CD4-positive, alpha-beta T cell (primary cell): ENCODE measurements at regions not wholly inside any gene's neighbourhood (a gene's known extent, or its start where the extent isn't known, plus 50 kb on each side); places are given as distances from the start of the nearest gene placed in this dataset.

Source experiments
- ATAC-seq: fragments of 200-7000 bp; cut with Tn5 transposase; one replicate; pipeline ENCODE4 v1.10.0; 2022; ENCODE audit warnings: mild to moderate bottlenecking; ENCODE audit not compliant: poor library complexity
- CTCF ChIA-PET: fragments of 350-600 bp; sonication (Branson Sonifier 250); formaldehyde crosslinking; loops from one replicate; lab custom pipeline; 2021; ENCODE audit warnings: antibody characterized with exemption, inconsistent platforms; lab: Charles Lee
- POLR2A ChIA-PET: fragments of 350-600 bp; sonication (Branson Sonifier 250); formaldehyde crosslinking; loops from one replicate; lab custom pipeline; 2021; ENCODE audit warnings: antibody characterized with exemption, inconsistent platforms; lab: Charles Lee
- DNase-seq, 14 experiments: peaks; one replicate each; pipeline ENCODE4 v3.0.0-alpha.2; 2013 to 2020; ENCODE audit warnings: mixed read lengths in 2 of 14
- H3K27ac ChIP-seq, 2 donors: one replicate each; pipeline versions ENCODE4 v1.5.1 to v1.7.0; 2013; ENCODE audit warnings: low read length in 2 of 2, low read depth in 1 of 2, mild to moderate bottlenecking in 1 of 2
- H3K27me3 ChIP-seq, 2 experiments: 1 replicate in 1 of 2; 2 replicates in 1 of 2; pipeline versions ENCODE4 v1.6.1 to v1.7.0; 2013; ENCODE audit warnings: low read length in 2 of 2, control low read depth in 1 of 2, mild to moderate bottlenecking in 1 of 2, moderate library complexity in 1 of 2; ENCODE audit not compliant: insufficient read depth in 2 of 2, control insufficient read depth in 1 of 2
- H3K36me3 ChIP-seq: one replicate; pipeline ENCODE4 v1.6.1; 2013; ENCODE audit warnings: low read length, control low read depth; ENCODE audit not compliant: insufficient read depth
- H3K4me1 ChIP-seq: one replicate; pipeline ENCODE4 v1.6.1; 2013; ENCODE audit warnings: low read length, control low read depth; ENCODE audit not compliant: insufficient read depth
- H3K4me3 ChIP-seq: one replicate; pipeline ENCODE4 v1.5.1; 2013; ENCODE audit warnings: mild to moderate bottlenecking, low read length, moderate library complexity
- H3K9me3 ChIP-seq, 2 experiments: 1 replicate in 1 of 2; 2 replicates in 1 of 2; pipeline versions ENCODE4 v1.6.1 to v1.7.0; 2013; ENCODE audit warnings: low read length in 2 of 2, mild to moderate bottlenecking in 2 of 2, control low read depth in 1 of 2, moderate library complexity in 1 of 2; ENCODE audit not compliant: control insufficient read depth in 1 of 2, insufficient read depth in 1 of 2
- H3K27ac Mint-ChIP-seq: one replicate; pipeline ENCODE4 v1.8.0; 2020; ENCODE audit warnings: mixed read lengths
- H3K27me3 Mint-ChIP-seq: one replicate; pipeline ENCODE4 v1.8.0; 2021; ENCODE audit warnings: mixed read lengths
- H3K36me3 Mint-ChIP-seq: one replicate; pipeline ENCODE4 v1.8.0; 2021; ENCODE audit warnings: low read depth, mixed read lengths
- H3K4me1 Mint-ChIP-seq: one replicate; pipeline ENCODE4 v1.8.0; 2021; ENCODE audit warnings: low read depth, mixed read lengths
- H3K4me3 Mint-ChIP-seq: one replicate; pipeline ENCODE4 v1.8.0; 2020; ENCODE audit warnings: mild to moderate bottlenecking, mixed read lengths
- H3K9me3 Mint-ChIP-seq: one replicate; pipeline ENCODE4 v1.8.0; 2020; ENCODE audit warnings: mixed read lengths
- CTCF ChIP-seq: fragments of 200-600 bp; IDR thresholded peaks from one replicate; pipeline ENCODE4 v1.8.0; 2022; ENCODE audit warnings: antibody characterized with exemption, mild to moderate bottlenecking
- intact Hi-C, 2 experiments: fragments of 100-400 bp; cut with DNase I in 1 of 2; cut with micrococcal nuclease in 1 of 2; formaldehyde crosslinking; loops; one replicate each; pipeline versions ENCODE4 v1.15.1 to v1.9.0; 2023 to 2025; cut with DNase I, micrococcal nuclease

- no peak overlapping the region for H3K4me3 ChIP-seq
- H3K4me1 Mint-ChIP-seq = no peaks in the 10 kb centered on the region
- H3K27me3 ChIP-seq = no peaks in the 10 kb centered on the region
- H3K9me3 ChIP-seq = no peaks in the 10 kb centered on the region
- no peak overlapping the region for H3K27ac ChIP-seq
- CTCF ChIA-PET = no interaction called here
- H3K4me1 ChIP-seq = no peaks in the 10 kb centered on the region
- ATAC-seq = no peak
- TF ChIP-seq CTCF = no peak
- POLR2A ChIA-PET = no interaction called here
- H3K27ac Mint-ChIP-seq = no peak overlapping the region
- DNase-seq = no peak
- peaks cover 7% of the 10 kb centered on the region for H3K9me3 Mint-ChIP-seq
- no peaks in the 10 kb centered on the region for H3K27me3 Mint-ChIP-seq
- H3K4me3 Mint-ChIP-seq = no peak overlapping the region
- no peaks in the 10 kb centered on the region for H3K36me3 ChIP-seq
- intact Hi-C loops = no loop called here
- H3K36me3 Mint-ChIP-seq = no peaks in the 10 kb centered on the region
Measured at GRCh38 chr5:118144540-118144939, 843.8 kb downstream of the DTWD2 start.

- TF ChIP-seq CTCF = no peak
- Mint-ChIP-seq H3K27me3 (no peaks in the 10 kb centered on the region), H3K9me3 (no peaks in the 10 kb centered on the region), H3K4me1 (no peaks in the 10 kb centered on the region), H3K4me3 (no peak overlapping the region), H3K36me3 (no peaks in the 10 kb centered on the region), H3K27ac (no peak overlapping the region)
- Histone ChIP-seq H3K9me3 (no peaks in the 10 kb centered on the region), H3K4me1 (no peaks in the 10 kb centered on the region), H3K4me3 (no peak overlapping the region), H3K27ac (no peak overlapping the region), H3K36me3 (no peaks in the 10 kb centered on the region), H3K27me3 (no peaks in the 10 kb centered on the region)
- ChIA-PET CTCF (no interaction called here), POLR2A (no interaction called here)
- no peak for ATAC-seq
- intact Hi-C loops = no loop called here
- no peak for DNase-seq
Measured at GRCh38 chr5:118139361-118139760, 849.0 kb downstream of the DTWD2 start.

- CTCF ChIA-PET = no interaction called here
- Mint-ChIP-seq H3K36me3 (no peaks in the 10 kb centered on the region), H3K4me1 (no peaks in the 10 kb centered on the region), H3K9me3 (peaks cover 7% of the 10 kb centered on the region), H3K27me3 (no peaks in the 10 kb centered on the region), H3K27ac (no peak overlapping the region), H3K4me3 (no peak overlapping the region)
- intact Hi-C loops = no loop called here
- POLR2A ChIA-PET = no interaction called here
- Histone ChIP-seq H3K4me1 (no peaks in the 10 kb centered on the region), H3K4me3 (no peak overlapping the region), H3K27me3 (no peaks in the 10 kb centered on the region), H3K27ac (no peak overlapping the region), H3K9me3 (no peaks in the 10 kb centered on the region), H3K36me3 (no peaks in the 10 kb centered on the region)
- TF ChIP-seq CTCF = no peak
- ATAC-seq = no peak
- no peak for DNase-seq
Measured at GRCh38 chr5:118126159-118126558, 862.2 kb downstream of the DTWD2 start.
